Stimulated activated CD4-positive, alpha-beta T cell treated with anti-CD3 and anti-CD28 coated beads, Interleukin-1b, Interleukin-23, amount 100 ng/mL, for 48 hours (primary cell): ENCODE measurements at regions not wholly inside any gene's neighbourhood (a gene's known extent, or its start where the extent isn't known, plus 50 kb on each side); places are given as distances from the start of the nearest gene placed in this dataset.
"Not testable (repeated sequence)": the region's sequence is repeated elsewhere in the genome, so short reads cannot be mapped to it uniquely, and the experiment has no call there.

Source experiments
- DNase-seq: peaks from one replicate; pipeline ENCODE4 v3.0.0-alpha.2; 2020

DNA sequence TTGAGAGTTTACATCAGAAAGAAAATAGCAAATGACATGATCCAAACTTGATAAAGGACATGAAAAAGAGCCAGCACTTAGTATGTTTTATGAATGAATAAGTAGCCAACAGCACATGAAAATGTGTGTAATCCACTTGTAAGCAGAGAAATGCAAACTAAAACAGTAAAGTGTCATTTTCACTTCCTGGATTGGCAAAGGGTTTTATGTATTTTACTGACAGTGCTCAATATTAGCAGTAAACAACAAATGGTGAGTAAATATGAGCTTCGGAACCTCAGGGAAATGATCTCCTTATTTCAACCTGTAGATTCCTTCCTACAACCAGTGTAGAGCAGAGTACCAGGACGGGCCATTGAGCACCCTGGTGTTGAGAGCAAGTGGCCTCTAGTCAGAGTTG is 153.8 kb upstream of the PDCD2 start:
- DNase-seq, result not testable (repeated sequence)

DNA sequence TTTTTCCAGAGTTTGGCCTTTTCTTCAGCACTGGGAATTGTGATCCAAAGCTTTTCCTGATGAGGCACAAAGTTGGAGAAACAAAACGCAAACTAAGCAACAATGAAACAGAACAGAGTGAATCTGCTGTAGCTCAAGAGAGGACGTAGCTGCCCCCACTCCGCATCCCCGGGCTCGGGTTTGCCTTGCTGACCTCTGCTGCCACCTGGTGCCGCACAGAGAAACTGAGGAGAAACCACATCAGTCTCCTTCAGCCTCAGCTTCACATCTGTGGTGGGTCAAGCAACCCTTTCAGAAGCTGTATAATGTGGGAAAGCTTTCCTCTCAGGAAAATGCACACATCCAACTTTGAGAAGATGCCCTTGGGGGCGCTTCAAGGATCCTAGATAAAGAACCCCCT is 151.9 kb upstream of the PDCD2 start:
- not testable (repeated sequence) for DNase-seq

DNA sequence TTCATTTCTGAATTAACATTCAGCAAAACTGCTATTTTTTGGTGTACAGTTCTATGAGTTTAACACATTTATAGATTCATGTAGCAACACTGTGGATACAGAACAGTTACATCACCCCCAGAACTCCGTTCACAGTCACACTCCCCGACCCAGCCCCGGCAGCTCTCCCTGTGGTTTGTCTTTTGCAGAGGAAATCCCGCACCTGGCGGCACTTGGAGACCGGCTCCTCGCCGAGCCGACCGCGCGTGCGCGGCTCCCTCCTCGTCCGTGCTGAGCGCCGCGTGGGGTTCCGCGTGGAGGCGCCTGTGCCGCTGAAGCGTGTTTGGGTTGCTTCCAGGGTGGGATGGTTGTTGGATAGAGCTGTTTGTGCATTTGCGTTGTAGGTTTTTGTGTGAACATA is 132.6 kb upstream of the PDCD2 start:
- peak; percentile 12 for DNase-seq

DNA sequence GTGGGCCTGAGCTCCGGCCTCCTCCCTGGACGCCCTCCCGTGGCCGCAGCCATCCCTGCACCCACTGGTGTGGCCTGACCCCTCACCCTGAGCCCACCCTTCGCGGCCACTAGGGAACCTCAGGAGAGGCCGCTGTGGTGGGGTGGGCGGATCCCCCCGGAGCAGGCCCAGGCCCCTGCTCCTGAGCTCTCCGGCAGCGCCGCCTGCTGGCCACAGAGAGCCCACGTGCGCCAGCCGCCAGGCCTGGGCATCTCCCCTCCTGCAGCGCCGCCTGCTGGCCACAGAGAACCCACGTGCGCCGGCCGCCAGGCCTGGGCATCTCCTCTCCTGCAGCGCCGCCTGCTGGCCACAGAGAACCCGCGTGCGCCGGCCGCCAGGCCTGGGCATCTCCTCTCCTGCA is 128.3 kb upstream of the PDCD2 start:
- DNase-seq, result not testable (repeated sequence)

DNA sequence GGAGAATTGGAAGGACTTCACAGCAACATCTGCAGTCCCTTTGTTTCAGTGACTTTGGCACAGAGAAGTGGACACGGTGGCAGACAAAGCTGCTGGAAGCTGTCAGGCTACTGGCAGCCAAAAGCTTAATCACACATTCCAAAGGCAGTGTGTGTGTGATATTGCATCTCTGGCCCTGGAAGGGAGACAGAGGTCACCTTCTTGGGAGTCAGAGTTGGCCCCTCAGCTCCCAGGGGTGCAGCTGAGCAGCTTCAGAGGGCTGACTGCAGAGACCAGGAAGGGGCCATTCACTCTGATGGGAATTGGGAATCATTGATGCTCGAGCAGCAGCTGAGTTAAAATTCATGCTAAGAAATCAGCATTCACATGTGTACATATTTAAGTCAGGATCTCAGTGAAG is 115.7 kb upstream of the PDCD2 start:
- not testable (repeated sequence) for DNase-seq
